ENCODE measurements at regions not wholly inside any gene's neighbourhood (a gene's known extent, or its start where the extent isn't known, plus 50 kb on each side); places are given as distances from the start of the nearest gene placed in this dataset.

DNA sequence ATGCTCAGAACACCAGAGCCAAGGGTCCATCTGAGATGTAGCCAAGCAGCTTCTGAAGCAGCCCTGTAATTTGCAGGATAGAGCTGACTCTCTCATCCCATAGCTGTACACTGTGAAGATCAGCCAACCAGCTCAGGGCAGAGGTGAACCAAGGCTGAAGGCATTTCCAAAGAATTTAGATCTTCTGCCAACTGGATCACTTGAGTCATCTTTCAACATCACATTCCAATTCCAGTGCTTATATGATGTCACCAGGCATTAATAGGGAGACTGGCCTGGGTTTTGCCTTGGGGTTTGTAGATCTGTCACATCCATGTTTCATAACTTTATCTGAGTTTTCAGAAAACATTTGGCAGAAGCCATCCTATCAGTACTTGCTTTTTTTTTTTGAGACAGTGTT is 98.2 kb downstream of the NR2F2 start (continued):
- TF ChIP-seq GATA2 (CRISPR knock-in tag; IDR thresholded peaks at IDR 0.05) (no peak), NR2C2 (CRISPR knock-in tag; IDR thresholded peaks at IDR 0.05) (no peak), NR2C2 (tag; IDR thresholded peaks at IDR 0.05) (no peak), GTF2A2 (tag; IDR thresholded peaks at IDR 0.05) (no peak), UBTF (IDR thresholded peaks at IDR 0.05; ENCODE audit: borderline replicate concordance in 1 of 2, low read depth in 2 of 2, low read length in 2 of 2) (no peak), ZNF655 (CRISPR knock-in tag; IDR thresholded peaks at IDR 0.05) (no peak), SIN3B (IDR thresholded peaks at IDR 0.05; ENCODE audit: low read depth) (no peak)

GRCh38 chr15:96431786-96432185 is 101.3 kb downstream of the NR2F2 start:
- Histone ChIP-seq H3K4me1 (replicated peaks in 1 of 2; ENCODE audit: control insufficient read depth in 2 of 2, insufficient read depth in 2 of 2, low read length in 2 of 2) (no peaks in the 10 kb centered on the region), H3K9me1 (ENCODE audit: control insufficient read depth, insufficient read depth, low read length) (no peaks in the 10 kb centered on the region), H3K36me3 (ENCODE audit: control insufficient read depth, insufficient read depth, low read length) (no peaks in the 10 kb centered on the region), H3K27ac (ENCODE audit: extremely low read depth, low read depth, low read length) (no peak overlapping the region), H2AFZ (ENCODE audit: low read depth, low read length) (no peak overlapping the region), H3K4me3 (no peak overlapping the region), H3K79me2 (ENCODE audit: control insufficient read depth, insufficient read depth, low read length) (no peaks in the 10 kb centered on the region), H3K27me3 (ENCODE audit: control insufficient read depth in 2 of 2, insufficient read depth in 2 of 2, low read length in 2 of 2) (peaks cover 18 to 28% of the 10 kb centered on the region in 2 experiments; a peak in 4 of 5 replicates), H3K4me2 (ENCODE audit: insufficient read depth, low read length) (no peak overlapping the region), H3K9ac (ENCODE audit: insufficient read depth in 1 of 2, low read depth in 2 of 2, low read length in 2 of 2) (no peak overlapping the region), H3K9me3 (replicated peaks; ENCODE audit: control insufficient read depth, insufficient read depth, low read depth, low read length) (no peaks in the 10 kb centered on the region), H4K20me1 (replicated peaks; ENCODE audit: control insufficient read depth, insufficient read depth, low read length) (no peaks in the 10 kb centered on the region)
- intact Hi-C loops (cut with micrococcal nuclease), result no loop called here
- WGBS (ENCODE audit: insufficient coverage, low coverage, missing lambda C conversion rate), result 9% methylated on average over 5 of the region's 5 CpGs
- POLR2A ChIA-PET, result no interaction called here
- DNase-seq (ENCODE audit: extremely low read depth in 1 of 4, low spot score in 3 of 4), result no peak
- CTCF ChIA-PET (ENCODE audit: low intra/inter-chr PET ratio), result no interaction called here
- in situ Hi-C loops (cut with MboI), result no loop called here
- BruUV-seq (replicated peaks), result no TSS peak
- ATAC-seq, result no peak
- FAIRE-seq, result no peak
- TF ChIP-seq IRF2 (CRISPR knock-in tag; IDR thresholded peaks at IDR 0.05) (no peak), ZNF184 (CRISPR knock-in tag; IDR thresholded peaks at IDR 0.05) (no peak), ZNF212 (CRISPR knock-in tag; IDR thresholded peaks at IDR 0.05) (no peak), NFXL1 (CRISPR knock-in tag; IDR thresholded peaks at IDR 0.05) (no peak), ZBTB7A (IDR thresholded peaks at IDR 0.05; ENCODE audit: borderline replicate concordance, control insufficient read depth, low read depth, low read length) (no peak)
- TF ChIP-seq, protein P1, sequence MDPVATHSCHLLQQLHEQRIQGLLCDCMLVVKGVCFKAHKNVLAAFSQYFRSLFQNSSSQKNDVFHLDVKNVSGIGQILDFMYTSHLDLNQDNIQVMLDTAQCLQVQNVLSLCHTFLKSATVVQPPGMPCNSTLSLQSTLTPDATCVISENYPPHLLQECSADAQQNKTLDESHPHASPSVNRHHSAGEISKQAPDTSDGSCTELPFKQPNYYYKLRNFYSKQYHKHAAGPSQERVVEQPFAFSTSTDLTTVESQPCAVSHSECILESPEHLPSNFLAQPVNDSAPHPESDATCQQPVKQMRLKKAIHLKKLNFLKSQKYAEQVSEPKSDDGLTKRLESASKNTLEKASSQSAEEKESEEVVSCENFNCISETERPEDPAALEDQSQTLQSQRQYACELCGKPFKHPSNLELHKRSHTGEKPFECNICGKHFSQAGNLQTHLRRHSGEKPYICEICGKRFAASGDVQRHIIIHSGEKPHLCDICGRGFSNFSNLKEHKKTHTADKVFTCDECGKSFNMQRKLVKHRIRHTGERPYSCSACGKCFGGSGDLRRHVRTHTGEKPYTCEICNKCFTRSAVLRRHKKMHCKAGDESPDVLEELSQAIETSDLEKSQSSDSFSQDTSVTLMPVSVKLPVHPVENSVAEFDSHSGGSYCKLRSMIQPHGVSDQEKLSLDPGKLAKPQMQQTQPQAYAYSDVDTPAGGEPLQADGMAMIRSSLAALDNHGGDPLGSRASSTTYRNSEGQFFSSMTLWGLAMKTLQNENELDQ (CRISPR knock-in tag; IDR thresholded peaks at IDR 0.05; ENCODE audit: borderline replicate concordance), result no peak
- TF ChIP-seq, protein P2, sequence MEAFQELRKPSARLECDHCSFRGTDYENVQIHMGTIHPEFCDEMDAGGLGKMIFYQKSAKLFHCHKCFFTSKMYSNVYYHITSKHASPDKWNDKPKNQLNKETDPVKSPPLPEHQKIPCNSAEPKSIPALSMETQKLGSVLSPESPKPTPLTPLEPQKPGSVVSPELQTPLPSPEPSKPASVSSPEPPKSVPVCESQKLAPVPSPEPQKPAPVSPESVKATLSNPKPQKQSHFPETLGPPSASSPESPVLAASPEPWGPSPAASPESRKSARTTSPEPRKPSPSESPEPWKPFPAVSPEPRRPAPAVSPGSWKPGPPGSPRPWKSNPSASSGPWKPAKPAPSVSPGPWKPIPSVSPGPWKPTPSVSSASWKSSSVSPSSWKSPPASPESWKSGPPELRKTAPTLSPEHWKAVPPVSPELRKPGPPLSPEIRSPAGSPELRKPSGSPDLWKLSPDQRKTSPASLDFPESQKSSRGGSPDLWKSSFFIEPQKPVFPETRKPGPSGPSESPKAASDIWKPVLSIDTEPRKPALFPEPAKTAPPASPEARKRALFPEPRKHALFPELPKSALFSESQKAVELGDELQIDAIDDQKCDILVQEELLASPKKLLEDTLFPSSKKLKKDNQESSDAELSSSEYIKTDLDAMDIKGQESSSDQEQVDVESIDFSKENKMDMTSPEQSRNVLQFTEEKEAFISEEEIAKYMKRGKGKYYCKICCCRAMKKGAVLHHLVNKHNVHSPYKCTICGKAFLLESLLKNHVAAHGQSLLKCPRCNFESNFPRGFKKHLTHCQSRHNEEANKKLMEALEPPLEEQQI (IDR thresholded peaks at IDR 0.05), result no peak

All from K562 (cell line).